DMS53 (cell line): ENCODE measurements at regions not wholly inside any gene's neighbourhood (a gene's known extent, or its start where the extent isn't known, plus 50 kb on each side); places are given as distances from the start of the nearest gene placed in this dataset.

ENCODE experiments used
- DNase-seq: peaks from one replicate; lab custom pipeline; 2025; lab: John Stamatoyannopoulos, UW

DNA sequence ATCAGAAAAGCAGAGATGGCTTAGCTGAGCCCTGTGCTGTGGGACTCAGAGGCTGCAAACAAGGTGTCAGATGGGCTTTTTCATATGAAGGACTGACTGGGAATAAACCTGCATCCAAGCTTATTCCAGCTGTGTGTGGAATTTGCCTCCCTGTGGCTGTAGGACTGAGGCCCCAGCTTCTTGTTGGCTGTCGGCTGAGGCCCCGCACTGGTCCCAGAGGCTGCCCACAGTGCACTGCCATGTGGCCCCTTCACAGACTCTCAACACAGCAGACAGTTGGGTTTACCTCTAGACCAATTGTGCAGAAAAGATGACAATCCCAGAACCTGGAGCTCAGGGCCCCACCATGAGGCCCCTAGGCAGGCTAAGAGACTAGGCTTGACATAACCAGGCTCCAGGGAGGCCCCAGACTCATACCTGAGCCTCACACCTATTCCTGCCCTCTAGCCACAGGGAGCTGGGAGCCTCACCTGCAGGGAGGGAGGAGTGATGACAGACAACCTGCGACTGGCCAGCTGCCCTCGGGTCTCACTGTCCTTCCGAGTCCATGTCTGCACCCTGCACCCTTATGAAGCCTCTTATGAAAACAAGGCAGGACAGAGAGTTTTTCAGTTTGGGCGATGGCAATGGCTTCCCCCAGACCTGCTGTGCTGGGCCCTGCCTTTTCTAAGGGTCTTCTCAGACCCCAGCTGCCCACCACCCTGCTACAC, 615.5 kb downstream of the NPHP4 start:
- no peak for DNase-seq

DNA sequence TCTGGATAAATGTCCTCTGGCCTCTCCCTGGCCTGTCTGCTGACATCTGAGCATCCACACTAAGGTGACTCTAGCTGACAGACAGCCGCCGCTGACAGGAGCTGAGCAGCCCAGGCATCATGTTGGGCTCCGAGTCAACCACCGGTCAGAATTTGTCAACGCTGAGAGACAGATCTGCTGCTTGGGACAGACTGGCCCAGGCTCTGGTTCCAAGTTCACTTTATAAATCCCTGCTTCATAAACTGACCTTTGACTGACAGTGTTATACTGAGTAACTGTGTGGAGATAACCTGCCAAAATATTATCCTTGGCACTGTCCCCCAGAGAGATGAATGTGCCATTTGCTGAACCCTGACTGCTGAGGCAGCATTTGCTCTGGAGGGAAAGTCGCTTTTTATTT, 616.7 kb downstream of the NPHP4 start:
- DNase-seq = no peak

DNA sequence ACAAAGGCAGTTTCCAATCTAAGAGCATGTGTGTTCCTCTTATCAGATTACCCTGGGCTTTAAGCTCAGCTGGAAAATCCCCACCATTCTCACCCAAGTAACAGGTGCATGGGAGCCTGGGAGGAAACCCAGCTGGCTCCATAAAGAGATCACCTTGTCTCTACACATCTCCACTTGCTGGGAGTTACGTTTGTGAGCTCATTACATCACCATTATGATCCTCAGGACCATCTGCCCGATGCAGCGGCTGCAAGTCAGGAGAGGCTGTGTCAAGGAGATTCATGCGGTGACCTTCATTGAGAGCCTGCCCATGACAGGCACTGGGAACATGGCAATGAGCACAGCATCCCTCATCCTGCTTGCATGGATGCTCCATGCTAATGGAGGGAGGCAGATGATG, 618.0 kb downstream of the NPHP4 start:
- DNase-seq = no peak

DNA sequence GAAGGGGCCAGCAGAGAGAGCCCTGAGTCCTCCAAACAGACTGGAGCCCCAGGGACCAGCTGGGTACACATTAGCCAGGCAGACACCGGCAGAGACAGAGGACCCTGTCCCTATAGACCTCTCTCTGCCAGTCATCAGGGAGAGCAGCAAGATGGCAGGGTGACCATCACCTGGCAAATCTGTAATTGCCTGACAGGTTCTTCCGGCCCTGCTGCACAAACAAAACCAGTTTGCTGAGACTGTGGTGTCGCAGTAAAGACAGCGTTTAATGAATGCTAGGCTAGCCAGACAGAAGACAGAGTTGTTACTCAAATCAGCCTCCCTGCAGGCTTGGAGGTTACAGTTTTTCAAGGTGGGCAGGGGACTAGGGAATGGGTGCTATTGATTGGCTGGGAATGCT, 618.9 kb downstream of the NPHP4 start:
- no peak for DNase-seq

DNA sequence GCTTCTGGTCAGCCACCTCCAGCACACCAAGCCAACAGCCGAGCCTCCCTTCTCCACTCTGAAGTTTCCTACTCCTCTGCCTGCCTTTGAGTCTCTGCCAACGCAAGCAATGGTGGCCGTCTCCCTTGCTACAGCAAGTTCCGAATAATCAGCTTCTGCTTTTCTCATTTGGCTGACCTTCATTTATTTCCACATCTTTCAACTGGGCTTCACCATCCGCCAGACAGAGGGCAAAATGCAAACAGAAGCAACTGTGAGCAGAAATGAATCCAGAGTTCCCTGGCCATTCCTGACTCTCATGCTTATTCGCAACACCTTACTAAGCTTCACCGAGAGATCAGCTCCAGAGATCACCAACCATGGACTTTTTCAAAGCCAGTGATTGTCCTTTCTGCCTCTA, 621.0 kb downstream of the NPHP4 start:
- DNase-seq = no peak

DNA sequence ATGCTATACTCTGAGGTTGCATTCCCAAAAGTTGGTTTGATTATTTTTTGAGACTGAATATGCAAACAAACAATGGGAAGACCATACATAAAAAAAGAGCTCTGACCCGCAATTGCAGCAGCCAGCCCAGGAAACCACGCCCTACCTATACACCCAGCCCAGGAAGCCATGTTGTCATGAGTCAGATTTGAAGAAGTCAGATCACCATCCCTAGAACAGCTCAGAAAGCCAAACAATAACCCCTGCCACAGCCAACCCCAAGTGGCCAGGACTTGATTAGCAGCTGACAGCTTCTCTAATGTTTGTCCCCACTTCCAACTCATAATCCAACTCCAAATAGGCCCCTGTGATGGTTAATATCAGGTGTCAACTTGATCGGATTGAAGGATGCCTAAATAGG, 621.9 kb downstream of the NPHP4 start:
- DNase-seq = no peak

DNA sequence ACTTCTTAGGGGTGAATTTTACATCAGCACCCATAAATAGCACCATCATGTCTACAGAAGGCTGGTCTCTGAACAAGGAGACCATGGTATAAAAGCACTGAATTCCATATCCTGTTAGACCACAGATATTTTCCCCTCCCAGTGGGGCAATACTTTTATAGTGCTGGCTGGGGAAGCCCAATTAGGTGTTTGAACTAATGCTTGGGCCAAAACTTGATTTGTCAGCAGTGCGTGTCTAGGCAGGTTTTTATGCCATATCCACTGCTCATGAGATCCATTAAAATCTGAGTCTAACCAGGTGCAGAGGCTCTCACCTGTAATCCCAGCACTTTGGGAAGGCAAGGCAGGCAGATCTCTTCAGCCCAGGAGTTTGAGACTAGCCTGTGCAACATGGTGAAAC, 623.0 kb downstream of the NPHP4 start:
- DNase-seq = no peak

DNA sequence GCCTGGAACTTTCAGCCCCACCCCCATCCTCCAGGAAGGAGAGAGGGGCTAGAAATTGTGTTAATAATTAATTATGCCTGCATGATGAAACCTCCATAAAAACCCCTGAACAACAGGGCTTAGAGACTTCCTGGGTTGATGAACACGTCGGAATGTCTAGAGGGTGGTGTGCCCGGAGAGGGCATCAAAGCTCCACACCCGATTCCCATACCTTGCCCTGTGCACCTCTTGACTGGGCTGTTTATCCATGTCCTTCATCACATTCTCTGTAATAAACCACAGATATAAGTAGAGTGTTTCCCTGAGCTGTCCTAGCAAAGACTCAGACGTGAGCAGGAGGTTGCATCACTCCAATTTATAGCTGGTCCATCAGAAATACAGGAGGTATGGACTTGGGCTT, 624.0 kb downstream of the NPHP4 start:
- no peak for DNase-seq

DNA sequence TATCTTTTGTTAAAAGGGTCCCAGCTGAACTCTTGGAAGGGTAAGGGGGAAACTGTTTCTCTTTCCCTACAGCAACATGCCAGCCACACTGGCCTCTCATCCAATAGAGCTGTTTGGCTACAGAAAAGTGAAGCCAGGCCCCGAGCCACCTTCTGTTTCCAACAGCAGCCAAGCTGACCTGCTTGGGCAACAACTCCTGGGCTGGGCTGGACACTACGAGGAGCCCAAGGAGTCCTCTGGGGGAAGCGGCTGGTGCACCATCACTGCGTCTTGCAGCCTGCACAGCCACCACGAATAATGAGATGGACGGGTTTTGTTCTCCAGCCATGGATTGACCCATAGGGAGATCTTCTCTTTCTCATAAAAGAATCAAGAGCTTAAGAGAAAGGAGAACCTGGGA, 624.9 kb downstream of the NPHP4 start:
- DNase-seq = no peak

DNA sequence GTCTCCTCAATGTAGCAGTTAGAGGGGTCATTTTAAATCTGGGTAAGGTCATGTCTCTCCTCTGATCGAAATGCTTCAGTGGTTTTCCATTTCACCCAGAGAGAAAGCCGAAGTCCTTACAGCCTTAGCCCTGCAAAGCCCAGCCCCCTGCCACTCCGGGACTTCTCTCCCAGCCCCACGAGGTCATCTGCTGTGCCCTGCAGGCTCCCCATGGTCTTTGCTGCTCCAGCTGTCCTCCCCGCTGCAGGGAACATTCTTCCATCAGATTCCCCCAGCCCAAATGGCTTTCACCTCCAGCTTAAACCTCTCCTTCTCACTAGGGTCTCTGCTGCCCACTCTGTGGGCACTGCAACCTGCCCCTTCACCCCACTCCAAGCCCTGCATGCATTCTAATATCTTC, 626.5 kb downstream of the NPHP4 start:
- DNase-seq = no peak

DNA sequence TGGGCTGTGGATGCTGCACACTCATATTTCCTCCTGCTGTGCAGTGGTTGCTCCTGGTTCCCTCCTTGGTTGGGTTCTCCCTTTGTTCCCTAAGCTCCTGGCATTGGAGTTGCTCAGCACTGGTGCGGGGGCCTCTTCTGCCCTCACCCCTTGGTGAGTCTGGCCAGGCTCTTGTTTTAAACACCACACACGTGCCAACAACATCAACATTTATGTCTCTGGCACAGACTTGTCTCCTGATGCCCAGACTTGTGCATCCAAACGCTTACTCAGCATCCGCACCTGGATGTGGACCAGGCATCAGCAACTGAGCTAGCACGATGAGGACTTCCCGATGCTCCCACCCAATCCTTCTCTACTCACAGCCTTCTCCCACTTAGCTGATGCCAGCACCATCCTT, 627.6 kb downstream of the NPHP4 start:
- DNase-seq = no peak

DNA sequence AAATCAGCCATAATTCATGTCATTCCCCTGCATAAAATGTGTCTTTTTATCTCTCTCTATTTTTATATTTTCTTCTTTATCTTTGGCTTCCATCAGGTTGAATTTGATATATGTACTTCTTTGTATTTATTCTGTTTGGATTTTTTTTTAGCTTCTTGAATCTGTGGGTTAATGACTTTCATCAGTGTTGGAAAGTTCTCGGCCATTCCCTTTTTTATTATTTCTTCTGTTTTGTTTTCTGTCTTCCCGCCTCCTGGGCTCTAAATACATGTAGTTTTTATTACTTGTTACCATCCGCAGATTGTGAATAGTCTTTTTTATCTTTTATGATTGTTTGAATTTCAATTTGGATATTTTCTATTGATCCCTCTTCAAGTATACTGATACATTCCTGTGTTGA, 637.5 kb downstream of the NPHP4 start:
- no peak for DNase-seq

DNA sequence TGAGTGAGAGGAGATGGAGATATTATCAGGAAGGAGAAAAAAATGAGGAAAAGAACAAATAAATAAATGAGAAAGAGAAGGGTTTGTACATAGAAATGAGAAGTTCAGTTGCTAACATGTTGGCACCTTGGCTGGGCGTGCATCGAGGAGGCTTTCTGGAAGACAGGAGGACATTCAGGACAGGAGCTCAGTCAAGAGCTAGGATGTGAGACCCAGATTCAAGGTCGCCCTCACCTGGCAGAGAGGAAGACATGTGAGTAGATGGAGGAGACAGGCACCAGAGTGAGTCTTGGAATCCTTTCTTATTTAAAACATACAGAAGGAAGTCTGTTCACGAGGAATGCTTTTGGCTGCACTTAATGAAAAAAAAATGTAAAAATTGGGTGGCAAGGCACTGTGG, 640.9 kb downstream of the NPHP4 start:
- DNase-seq = no peak

DNA sequence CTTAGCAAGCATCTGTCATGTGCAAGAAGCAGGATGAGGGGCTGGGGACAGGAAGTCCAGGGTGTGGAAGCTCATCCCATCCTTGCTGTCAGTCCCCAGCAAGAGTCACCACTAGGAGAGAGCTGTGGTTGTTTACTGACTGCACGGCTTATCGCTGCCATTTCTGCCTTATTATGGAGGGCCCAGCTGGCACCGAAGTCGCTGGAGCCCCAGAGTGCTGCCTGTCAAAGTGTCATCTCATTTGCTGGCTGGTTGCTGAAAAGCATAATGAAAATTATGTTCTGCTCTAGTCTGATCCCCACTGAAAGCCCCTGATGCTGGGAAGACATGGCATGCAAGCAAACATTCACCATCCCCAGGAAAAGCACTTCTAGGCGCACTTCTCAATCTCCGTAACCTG, 642.7 kb downstream of the NPHP4 start:
- DNase-seq = no peak

DNA sequence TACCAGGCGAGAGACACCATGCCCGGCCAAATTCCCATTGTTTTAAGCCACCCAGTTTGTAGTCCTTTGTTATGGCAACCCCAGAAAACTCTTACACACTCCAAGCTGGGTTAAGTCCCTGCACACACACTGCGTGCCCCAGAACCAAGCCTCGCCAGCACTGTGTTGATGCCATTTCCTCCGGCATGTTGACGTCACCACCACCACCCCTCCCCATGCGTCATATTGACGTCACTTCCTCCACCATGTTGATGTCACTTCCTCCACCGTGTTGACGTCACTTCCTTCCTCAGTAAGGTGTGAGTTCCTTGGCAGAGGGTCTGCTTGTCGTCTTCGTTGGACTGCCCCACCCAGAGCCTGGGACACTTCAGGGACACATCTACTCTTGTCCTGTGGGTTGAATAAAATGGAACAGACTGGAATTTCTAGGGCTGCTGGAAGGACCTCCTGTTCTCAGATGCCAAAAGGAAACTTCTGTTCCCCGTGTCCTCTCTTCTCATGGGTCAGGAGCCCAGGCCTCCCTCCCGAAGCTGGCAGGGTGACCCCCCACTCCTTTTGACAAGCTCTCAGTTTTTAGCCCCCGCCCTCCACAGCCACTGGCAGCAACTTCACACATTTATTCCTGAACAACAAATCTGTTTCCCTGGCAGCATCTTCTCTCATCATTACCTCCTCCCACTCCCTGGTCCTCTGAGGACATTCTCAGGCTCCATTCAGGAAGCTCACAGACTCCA, 643.3 kb downstream of the NPHP4 start:
- DNase-seq = peak; percentile 3

DNA sequence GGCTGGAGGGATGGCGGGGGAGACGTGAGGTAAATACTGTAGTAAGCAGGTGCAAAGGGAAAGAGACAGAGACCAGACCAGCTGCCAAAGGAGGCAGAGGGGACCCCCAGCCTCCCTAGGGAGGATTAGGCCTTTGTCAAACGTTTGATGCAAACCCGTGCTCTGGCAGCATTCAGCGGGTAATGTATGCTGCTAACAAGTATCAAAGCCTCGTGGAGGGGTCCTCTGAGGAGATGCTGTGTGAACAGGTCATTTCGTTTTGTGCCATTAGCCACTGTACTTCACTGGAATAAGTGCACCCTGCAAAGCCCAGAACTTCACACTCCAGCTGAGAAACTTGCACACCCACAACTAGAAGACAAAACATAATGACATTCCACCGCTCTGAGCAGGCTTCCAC, 644.5 kb downstream of the NPHP4 start:
- DNase-seq = no peak

DNA sequence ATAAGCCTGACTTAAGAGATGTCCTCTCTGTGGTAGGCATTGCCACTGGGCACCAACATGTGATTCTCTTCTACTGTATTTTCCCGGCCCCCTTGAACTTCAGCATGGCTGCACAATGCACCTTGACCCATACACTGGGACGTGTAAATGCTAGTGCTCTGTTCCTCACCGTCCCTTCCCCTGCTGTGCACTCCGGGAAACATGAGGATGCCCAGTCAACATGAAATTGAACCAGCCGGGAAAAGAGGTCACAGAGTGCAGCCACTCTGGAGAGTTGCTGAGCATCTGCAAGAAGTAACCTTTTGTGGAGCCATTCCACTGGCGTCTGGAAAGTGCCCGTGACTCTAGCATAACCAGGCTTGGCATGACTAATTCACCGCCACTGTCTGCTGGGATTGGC, 646.7 kb downstream of the NPHP4 start:
- no peak for DNase-seq

DNA sequence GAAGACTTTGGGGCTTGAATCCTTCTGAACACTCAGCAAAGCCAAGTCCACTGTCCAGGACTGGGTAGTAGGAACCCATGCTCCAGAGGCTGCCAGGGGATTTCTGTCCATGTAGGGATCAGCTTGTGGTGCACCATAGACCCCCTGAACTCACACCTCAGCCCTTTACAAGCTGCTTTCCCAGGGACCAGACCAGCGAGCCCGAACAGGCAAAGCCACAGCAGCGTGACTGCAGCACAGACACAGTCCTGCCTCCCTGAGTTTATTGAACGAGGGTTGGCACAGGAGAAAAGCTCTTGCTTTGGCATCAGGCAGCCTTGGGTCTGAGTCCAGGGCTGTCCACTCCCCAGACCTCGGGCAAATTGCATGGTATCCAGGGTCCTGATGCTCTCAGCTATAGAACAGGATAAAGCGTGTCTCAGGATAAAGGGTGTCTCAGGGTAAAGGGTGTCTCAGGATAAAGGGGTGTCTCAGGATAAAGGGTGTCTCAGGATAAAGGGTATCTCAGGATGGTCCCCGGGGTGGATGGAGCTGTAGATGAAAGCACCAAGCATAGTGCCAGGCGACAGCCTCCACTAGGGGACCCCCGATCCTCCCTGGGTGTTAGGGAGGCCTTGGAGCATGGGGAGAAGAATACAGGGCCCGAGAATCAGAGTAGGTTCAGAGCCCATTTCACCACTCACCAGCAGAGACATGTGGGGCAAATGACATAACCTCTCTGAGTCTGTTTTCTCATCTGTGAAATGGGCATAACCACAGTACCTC, 648.8 kb downstream of the NPHP4 start:
- DNase-seq = no peak

DNA sequence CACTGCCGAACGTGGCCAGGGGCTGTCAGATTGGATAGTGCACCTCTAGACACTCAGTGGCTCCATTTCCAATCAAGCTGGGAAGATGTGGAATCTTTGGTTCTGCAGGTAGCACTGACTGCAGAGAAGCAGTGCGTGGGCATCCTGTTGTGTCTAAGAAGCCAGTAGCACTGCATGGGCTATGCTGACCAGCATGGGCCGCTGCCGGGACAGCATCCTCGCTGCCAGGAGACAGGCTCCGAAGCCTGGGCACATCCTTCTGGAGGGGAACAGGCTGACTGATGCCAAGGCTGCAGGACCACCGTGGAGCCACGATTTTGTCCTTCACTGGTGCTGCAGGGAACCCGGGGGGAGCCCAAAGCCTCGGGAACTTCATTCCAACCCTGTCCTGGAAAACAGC, 649.4 kb downstream of the NPHP4 start:
- no peak for DNase-seq

DNA sequence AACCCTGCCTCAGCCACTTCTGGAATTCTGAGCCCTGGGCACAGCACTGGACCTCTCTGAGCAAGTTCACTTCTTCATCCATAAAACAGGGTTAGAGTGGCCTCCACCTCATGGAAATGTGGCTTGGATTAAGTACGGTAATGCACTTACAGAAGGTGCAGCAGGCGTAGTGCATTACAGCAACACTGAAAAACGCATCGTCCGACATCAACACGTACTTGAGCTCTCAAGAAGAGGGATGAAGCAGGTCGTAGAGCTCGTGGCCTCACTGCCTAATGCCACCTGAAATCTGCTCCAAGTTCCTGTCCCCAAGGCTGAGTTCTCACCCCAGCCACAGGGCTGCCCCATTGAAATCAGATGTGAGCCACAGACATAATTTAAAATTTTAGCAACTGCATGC, 650.1 kb downstream of the NPHP4 start:
- no peak for DNase-seq

DNA sequence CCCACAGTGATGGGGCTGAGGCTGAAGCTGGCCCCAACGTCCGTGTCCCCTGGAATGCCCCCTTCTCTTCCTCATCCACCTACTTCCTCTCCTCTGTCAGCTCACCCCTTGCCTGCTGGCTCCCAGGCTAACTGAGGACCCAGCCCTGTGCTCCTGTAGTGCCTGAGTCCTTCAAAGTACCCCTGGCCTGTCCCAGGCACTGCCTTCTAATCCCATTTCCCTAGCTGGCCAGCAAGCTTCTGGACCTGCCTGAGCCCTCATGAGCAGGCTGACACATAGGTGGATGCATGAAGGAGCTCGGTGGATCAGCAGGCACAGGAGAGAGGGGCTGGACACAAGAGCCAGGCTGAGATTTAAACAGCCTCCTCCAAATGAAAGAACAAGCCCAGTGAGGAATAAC, 650.8 kb downstream of the NPHP4 start:
- DNase-seq = no peak

DNA sequence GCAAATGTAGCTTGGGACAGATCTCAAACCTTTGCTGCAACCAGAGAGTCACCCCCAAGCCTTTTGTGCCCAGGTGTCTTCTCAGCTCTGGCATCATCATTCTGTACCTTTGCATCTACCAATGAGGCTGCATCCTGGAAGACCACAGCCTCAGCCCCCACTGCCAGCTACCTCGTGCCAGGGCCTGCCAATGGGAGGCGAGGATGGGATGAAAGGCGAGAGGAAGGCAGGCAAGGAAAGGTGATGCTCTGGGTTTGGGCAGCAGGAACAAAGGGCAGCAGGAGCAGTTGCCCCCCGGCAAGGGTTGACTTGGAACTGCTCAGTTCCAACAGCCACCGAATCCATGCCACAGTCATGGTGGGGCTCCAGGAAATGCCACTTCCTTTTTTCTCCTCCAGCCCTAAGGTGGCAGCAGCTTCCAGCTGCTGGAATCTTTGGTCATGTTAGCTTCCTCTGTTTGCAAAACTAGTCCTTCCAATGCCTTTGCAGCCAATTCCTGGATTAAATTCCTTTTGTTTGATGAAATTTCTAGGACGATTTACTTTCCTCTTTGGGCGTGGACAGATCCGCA, 651.6 kb downstream of the NPHP4 start:
- no peak for DNase-seq

DNA sequence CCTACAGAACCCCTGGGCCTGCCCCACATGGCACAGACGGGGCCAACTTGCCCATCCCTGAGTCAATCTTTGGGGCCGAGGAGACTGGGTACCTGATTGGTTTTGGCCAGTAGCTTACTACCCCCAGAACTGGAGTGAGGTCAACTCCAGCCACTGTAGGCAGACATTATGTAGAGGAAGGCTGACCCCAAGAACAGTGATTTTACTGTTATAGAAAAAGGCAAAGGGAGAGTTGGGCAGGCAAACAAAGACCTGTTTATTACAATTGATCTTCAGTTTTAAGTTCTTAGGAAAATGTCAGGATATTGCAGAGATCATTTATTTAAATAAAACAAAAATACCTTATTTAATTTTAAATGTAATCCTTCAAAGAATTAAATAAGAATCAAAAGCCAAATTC, 653.8 kb downstream of the NPHP4 start:
- DNase-seq = no peak
